ENCODE measurements at regions not wholly inside any gene's neighbourhood (a gene's known extent, or its start where the extent isn't known, plus 50 kb on each side); places are given as distances from the start of the nearest gene placed in this dataset.

DNA sequence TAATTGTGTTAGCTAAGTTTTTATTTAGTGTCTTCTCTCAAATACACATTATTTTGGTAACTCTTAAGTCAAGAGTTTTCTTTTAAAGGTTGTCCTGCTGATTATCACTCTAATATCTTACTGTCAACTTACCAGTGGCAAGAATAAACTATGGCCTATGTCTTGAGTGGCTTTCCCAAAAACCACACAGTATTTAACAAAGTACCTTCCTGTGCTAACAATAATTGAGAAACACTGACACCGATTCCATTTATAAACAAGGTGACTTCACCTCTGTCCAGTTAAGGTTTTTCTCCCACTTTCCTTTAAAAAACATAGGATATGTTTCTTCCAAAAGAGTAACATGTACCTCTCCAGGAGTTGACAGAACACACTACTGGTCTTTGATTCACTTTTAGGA lies 234.3 kb upstream of the CD96 start:
- ChIA-PET POLR2A (interaction anchor here (1.1 kb wide), 1 partner anchor 12 kb away, joined by 3 read pairs; no protein-coding TSS in a partner anchor), CTCF (ENCODE audit: unreplicated experiment) (no interaction called here)
- no peaks in the 10 kb centered on the region for H3K79me2 ChIP-seq (ENCODE audit: insufficient read depth, low read depth, low read length)
- no peak overlapping the region for H2AFZ ChIP-seq (ENCODE audit: low read length)
- no peak overlapping the region for H3K4me3 ChIP-seq (ENCODE audit: low read depth, low read length, poor library complexity, severe bottlenecking)
- no peak overlapping the region for H3K27ac ChIP-seq (ENCODE audit: low read depth, low read length, poor library complexity, severe bottlenecking)
- no peak for DNase-seq (ENCODE audit: low spot score)
- H3K9me2 ChIP-seq (ENCODE audit: insufficient read depth, low read length): no peaks in the 10 kb centered on the region
- H4K20me1 ChIP-seq (ENCODE audit: insufficient read depth, low read length): no peaks in the 10 kb centered on the region
- no peaks in the 10 kb centered on the region for H3K36me3 ChIP-seq (ENCODE audit: insufficient read depth, low read length)
- intact Hi-C loops (cut with micrococcal nuclease; ENCODE audit: unreplicated experiment): no loop called here
- H3K4me2 ChIP-seq (ENCODE audit: low read length): no peak overlapping the region
- TF ChIP-seq EZH2phosphoT487 (IDR thresholded peaks at IDR 0.05; ENCODE audit: borderline replicate concordance, low read depth, low read length): no peak
- TF ChIP-seq, protein P1, sequence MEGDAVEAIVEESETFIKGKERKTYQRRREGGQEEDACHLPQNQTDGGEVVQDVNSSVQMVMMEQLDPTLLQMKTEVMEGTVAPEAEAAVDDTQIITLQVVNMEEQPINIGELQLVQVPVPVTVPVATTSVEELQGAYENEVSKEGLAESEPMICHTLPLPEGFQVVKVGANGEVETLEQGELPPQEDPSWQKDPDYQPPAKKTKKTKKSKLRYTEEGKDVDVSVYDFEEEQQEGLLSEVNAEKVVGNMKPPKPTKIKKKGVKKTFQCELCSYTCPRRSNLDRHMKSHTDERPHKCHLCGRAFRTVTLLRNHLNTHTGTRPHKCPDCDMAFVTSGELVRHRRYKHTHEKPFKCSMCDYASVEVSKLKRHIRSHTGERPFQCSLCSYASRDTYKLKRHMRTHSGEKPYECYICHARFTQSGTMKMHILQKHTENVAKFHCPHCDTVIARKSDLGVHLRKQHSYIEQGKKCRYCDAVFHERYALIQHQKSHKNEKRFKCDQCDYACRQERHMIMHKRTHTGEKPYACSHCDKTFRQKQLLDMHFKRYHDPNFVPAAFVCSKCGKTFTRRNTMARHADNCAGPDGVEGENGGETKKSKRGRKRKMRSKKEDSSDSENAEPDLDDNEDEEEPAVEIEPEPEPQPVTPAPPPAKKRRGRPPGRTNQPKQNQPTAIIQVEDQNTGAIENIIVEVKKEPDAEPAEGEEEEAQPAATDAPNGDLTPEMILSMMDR (conservative IDR thresholded peaks at IDR 0.05; ENCODE audit: low read length): no peak
- no TSS peak for BruUV-seq (replicated peaks)
- H3K9me3 ChIP-seq (ENCODE audit: low read length): no peaks in the 10 kb centered on the region
- no peaks in the 10 kb centered on the region for H3K4me1 ChIP-seq (ENCODE audit: insufficient read depth, low read length, poor library complexity, severe bottlenecking)

DNA sequence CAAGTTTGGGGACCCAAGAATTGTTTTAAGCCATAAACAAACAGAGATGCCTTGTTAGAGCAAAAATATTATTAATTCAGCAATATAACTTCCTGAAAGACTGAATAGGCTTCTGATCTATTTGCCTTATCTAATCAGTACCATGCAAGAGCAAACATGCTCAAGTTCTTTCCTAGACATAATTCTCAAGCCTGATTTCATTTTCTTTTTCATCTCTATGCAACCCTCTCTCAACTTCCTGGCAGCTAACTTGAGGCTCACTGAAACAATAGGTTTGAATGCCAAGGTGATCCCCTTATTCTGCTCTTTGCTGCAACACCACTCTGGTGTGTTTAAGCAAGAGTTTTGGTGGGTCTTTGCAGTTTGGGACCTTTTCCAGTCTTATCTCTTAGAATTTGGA lies 230.9 kb upstream of the CD96 start:
- ChIA-PET CTCF (ENCODE audit: unreplicated experiment) (no interaction called here), POLR2A (no interaction called here)
- TF ChIP-seq EZH2phosphoT487 (IDR thresholded peaks at IDR 0.05; ENCODE audit: borderline replicate concordance, low read depth, low read length): no peak
- TF ChIP-seq, protein P1 (conservative IDR thresholded peaks at IDR 0.05; ENCODE audit: low read length): no peak
- BruUV-seq (replicated peaks): no TSS peak
- no peaks in the 10 kb centered on the region for H3K9me3 ChIP-seq (ENCODE audit: low read length)
- intact Hi-C loops (cut with micrococcal nuclease; ENCODE audit: unreplicated experiment): no loop called here
- no peaks in the 10 kb centered on the region for H3K36me3 ChIP-seq (ENCODE audit: insufficient read depth, low read length)
- H3K4me3 ChIP-seq (ENCODE audit: low read depth, low read length, poor library complexity, severe bottlenecking): no peak overlapping the region
- no peak for DNase-seq (ENCODE audit: low spot score)
- no peak overlapping the region for H3K27ac ChIP-seq (ENCODE audit: low read depth, low read length, poor library complexity, severe bottlenecking)
- H4K20me1 ChIP-seq (ENCODE audit: insufficient read depth, low read length): no peaks in the 10 kb centered on the region
- H3K79me2 ChIP-seq (ENCODE audit: insufficient read depth, low read depth, low read length): no peaks in the 10 kb centered on the region
- no peaks in the 10 kb centered on the region for H3K9me2 ChIP-seq (ENCODE audit: insufficient read depth, low read length)
- H3K4me1 ChIP-seq (ENCODE audit: insufficient read depth, low read length, poor library complexity, severe bottlenecking): no peaks in the 10 kb centered on the region
- no peak overlapping the region for H3K4me2 ChIP-seq (ENCODE audit: low read length)
- no peak overlapping the region for H2AFZ ChIP-seq (ENCODE audit: low read length)

DNA sequence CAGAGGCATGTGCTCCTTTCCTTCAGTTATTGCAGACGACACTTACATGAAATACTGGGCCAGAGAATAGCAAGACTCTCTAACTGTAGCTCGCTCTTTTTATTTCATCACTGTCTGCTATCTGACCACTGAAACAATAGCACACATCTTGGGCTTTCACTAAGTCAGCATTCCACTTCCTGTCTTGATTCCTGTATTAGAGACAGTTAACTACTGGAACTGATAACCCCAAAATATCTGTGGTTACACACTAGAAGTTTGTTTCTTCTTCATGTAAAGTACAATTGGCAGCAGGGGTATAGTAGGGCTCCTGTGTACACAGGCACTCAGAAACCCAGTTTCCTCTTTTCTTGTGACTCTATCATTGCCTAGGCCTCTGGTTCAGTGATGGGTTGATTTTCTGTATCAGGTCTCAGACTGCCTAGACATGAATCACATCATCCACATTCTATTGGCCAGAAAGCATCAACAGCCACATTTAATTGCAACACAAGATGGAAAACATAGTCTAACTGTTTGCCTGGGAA lies 230.2 kb upstream of the CD96 start:
- ChIA-PET CTCF (ENCODE audit: unreplicated experiment) (no interaction called here), POLR2A (no interaction called here)
- intact Hi-C loops (cut with micrococcal nuclease; ENCODE audit: unreplicated experiment): no loop called here

More for the DNA sequence above, 230.2 kb upstream of the CD96 start:
- no peaks in the 10 kb centered on the region for H3K79me2 ChIP-seq (ENCODE audit: insufficient read depth, low read depth, low read length)
- H3K9me2 ChIP-seq (ENCODE audit: insufficient read depth, low read length): no peaks in the 10 kb centered on the region
- no peaks in the 10 kb centered on the region for H3K36me3 ChIP-seq (ENCODE audit: insufficient read depth, low read length)
- H3K27ac ChIP-seq (ENCODE audit: low read depth, low read length, poor library complexity, severe bottlenecking): no peak overlapping the region
- no peak for DNase-seq (ENCODE audit: low spot score)
- no peaks in the 10 kb centered on the region for H3K9me3 ChIP-seq (ENCODE audit: low read length)
- H3K4me1 ChIP-seq (ENCODE audit: insufficient read depth, low read length, poor library complexity, severe bottlenecking): no peaks in the 10 kb centered on the region
- no peak overlapping the region for H3K4me3 ChIP-seq (ENCODE audit: low read depth, low read length, poor library complexity, severe bottlenecking)
- no peaks in the 10 kb centered on the region for H4K20me1 ChIP-seq (ENCODE audit: insufficient read depth, low read length)
- no peak overlapping the region for H2AFZ ChIP-seq (ENCODE audit: low read length)
- BruUV-seq (replicated peaks): no TSS peak
- TF ChIP-seq EZH2phosphoT487 (IDR thresholded peaks at IDR 0.05; ENCODE audit: borderline replicate concordance, low read depth, low read length): no peak
- TF ChIP-seq, protein P1 (conservative IDR thresholded peaks at IDR 0.05; ENCODE audit: low read length): no peak
- no peak overlapping the region for H3K4me2 ChIP-seq (ENCODE audit: low read length)
